OCI-LY3 (cell line): ENCODE measurements at regions not wholly inside any gene's neighbourhood (a gene's known extent, or its start where the extent isn't known, plus 50 kb on each side); places are given as distances from the start of the nearest gene placed in this dataset.

Experiments
- H2AFZ ChIP-seq: fragments of 200-600, 300-600 bp; shearing (Covaris generic); 2 replicates; pipeline ENCODE4 v1.6.0; 2014; ENCODE audit warnings: antibody characterized with exemption, low read depth, low read length
- H3K27ac ChIP-seq: fragments of 200-600, 300-600 bp; sonication (generic); 2 replicates; pipeline ENCODE4 v1.5.1; 2014; ENCODE audit warnings: mild to moderate bottlenecking, low read length, moderate library complexity, mixed read lengths
- H3K27me3 ChIP-seq: fragments of 200-600, 300-600 bp; sonication (generic); 2 replicates; pipeline ENCODE4 v1.6.1; 2014; ENCODE audit warnings: low read depth, low read length, mixed read lengths
- H3K36me3 ChIP-seq: fragments of 200-600, 300-600 bp; sonication (generic); replicated peaks from 2 replicates; pipeline ENCODE3; 2014; ENCODE audit warnings: low read depth, low read length, mixed read lengths
- H3K4me1 ChIP-seq: fragments of 300-600, 200-600 bp; sonication (generic); 2 replicates; pipeline ENCODE4 v1.6.1; 2014; ENCODE audit warnings: low read length, mixed read lengths
- H3K4me2 ChIP-seq: fragments of 200-600, 300-600 bp; sonication (generic); 2 replicates; pipeline ENCODE4 v1.6.1; 2014; ENCODE audit warnings: low read length, mixed read lengths
- H3K4me3 ChIP-seq: fragments of 300-600, 200-600 bp; sonication (generic); 2 replicates; pipeline ENCODE4 v1.5.1; 2014; ENCODE audit warnings: antibody characterized with exemption, mild to moderate bottlenecking, low read length, moderate library complexity
- H3K79me2 ChIP-seq: fragments of 300-600, 200-600 bp; shearing (Covaris generic); 2 replicates; pipeline ENCODE4 v1.6.1; 2014; ENCODE audit warnings: mild to moderate bottlenecking, low read length, mixed read lengths
- H3K9ac ChIP-seq: fragments of 300-600, 200-600 bp; shearing (Covaris generic); 2 replicates; pipeline ENCODE4 v1.6.0; 2014; ENCODE audit warnings: mild to moderate bottlenecking, low read length, moderate library complexity
- H3K9me3 ChIP-seq: fragments of 200-600, 300-600 bp; shearing (Covaris generic); 2 replicates; pipeline ENCODE4 v1.6.1; 2014; ENCODE audit warnings: low read length, mixed read lengths; ENCODE audit not compliant: insufficient read depth
- H4K20me1 ChIP-seq: fragments of 200-600, 300-600 bp; sonication (generic); 2 replicates; pipeline ENCODE4 v1.6.1; 2016; ENCODE audit warnings: low read length, mixed read lengths; ENCODE audit not compliant: insufficient read depth
- CTCF ChIP-seq: fragments of 200-600, 300-600 bp; sonication (generic); IDR thresholded peaks from 2 replicates; pipeline ENCODE4 v1.5.1; 2014; ENCODE audit warnings: antibody characterized with exemption, low read length, low read depth
- EZH2phosphoT487 ChIP-seq: fragments of 200-600 bp; shearing (Covaris generic); IDR thresholded peaks from 2 replicates; pipeline ENCODE4 v1.6.1; 2018; ENCODE audit warnings: antibody characterized with exemption, mixed run types, low read depth

DNA sequence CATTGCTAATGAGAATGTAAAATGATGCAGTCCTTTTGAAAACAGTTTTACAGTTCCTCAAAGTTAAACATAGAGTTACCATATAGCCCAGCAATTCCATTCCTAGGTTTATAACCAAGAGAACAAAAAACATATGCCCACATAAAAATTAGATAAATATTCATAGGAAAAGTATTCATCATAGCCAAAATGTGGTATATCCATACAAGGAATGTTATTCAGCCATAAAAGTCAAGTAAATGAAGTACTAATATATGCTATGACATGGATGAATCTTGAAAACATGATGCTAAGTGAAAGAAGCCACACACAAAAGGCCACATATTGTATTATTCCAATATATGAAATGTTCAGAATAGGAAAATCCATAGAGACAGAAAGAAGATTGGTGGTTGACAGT lies 158.0 kb upstream of the CARMIL1 start:
- Histone ChIP-seq H3K4me3 (no peak overlapping the region), H3K9me3 (no peaks in the 10 kb centered on the region), H3K79me2 (no peaks in the 10 kb centered on the region), H4K20me1 (no peaks in the 10 kb centered on the region), H2AFZ (no peak overlapping the region), H3K4me1 (no peaks in the 10 kb centered on the region), H3K4me2 (no peak overlapping the region), H3K36me3 (no peaks in the 10 kb centered on the region), H3K9ac (no peak overlapping the region), H3K27me3 (no peaks in the 10 kb centered on the region; the same call in 1 of the 2 replicates), H3K27ac (no peak overlapping the region)
- no peak for TF ChIP-seq CTCF
- TF ChIP-seq EZH2phosphoT487: no peak

DNA sequence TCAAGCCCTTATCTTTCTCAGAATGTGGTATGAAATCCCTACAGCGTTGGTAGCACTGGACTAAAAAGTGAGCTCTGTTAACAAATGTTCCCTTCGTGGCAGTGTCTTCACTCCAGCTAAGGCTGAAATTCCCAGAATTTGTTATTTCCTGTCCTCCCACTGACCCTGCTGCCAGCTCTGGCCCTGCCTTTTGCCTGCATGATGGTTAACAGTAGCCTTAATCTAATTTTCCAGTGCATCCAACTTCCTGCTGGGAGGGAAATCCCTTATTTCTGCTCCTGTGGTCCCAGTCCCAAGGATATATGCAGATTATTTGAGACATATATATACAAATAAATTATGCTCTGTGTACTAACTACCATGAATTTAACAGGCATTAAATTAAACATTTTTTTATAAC lies 157.2 kb upstream of the CARMIL1 start:
- H3K27ac ChIP-seq: no peak overlapping the region
- TF ChIP-seq EZH2phosphoT487: no peak
- no peak for TF ChIP-seq CTCF
- no peak overlapping the region for H2AFZ ChIP-seq
- no peaks in the 10 kb centered on the region; the same call in 1 of the 2 replicates for H3K27me3 ChIP-seq
- H3K9ac ChIP-seq: no peak overlapping the region
- no peaks in the 10 kb centered on the region for H3K36me3 ChIP-seq
- no peak overlapping the region for H3K4me3 ChIP-seq
- H4K20me1 ChIP-seq: no peaks in the 10 kb centered on the region
- no peaks in the 10 kb centered on the region for H3K9me3 ChIP-seq
- no peak overlapping the region for H3K4me2 ChIP-seq
- no peaks in the 10 kb centered on the region for H3K79me2 ChIP-seq
- no peaks in the 10 kb centered on the region for H3K4me1 ChIP-seq

GRCh38 chr6:25122622-25123237 lies 156.4 kb upstream of the CARMIL1 start:
- Histone ChIP-seq H4K20me1 (no peaks in the 10 kb centered on the region), H2AFZ (no peak overlapping the region), H3K4me3 (no peak overlapping the region), H3K27ac (no peak overlapping the region), H3K79me2 (no peaks in the 10 kb centered on the region), H3K27me3 (no peaks in the 10 kb centered on the region), H3K36me3 (no peaks in the 10 kb centered on the region), H3K9ac (no peak overlapping the region), H3K4me2 (no peak overlapping the region), H3K4me1 (no peaks in the 10 kb centered on the region), H3K9me3 (no peaks in the 10 kb centered on the region)
- TF ChIP-seq EZH2phosphoT487 (no peak), CTCF (no peak)

GRCh38 chr6:25124216-25124715 lies 154.9 kb upstream of the CARMIL1 start:
- no peak overlapping the region for H3K4me2 ChIP-seq
- no peaks in the 10 kb centered on the region for H3K79me2 ChIP-seq

More at GRCh38 chr6:25124216-25124715, 154.9 kb upstream of the CARMIL1 start:
- Histone ChIP-seq H3K4me1 (no peaks in the 10 kb centered on the region), H2AFZ (no peak overlapping the region), H3K27me3 (no peaks in the 10 kb centered on the region), H3K27ac (no peak overlapping the region), H3K36me3 (no peaks in the 10 kb centered on the region), H3K9ac (no peak overlapping the region), H4K20me1 (no peaks in the 10 kb centered on the region), H3K4me3 (no peak overlapping the region), H3K9me3 (no peaks in the 10 kb centered on the region)
- TF ChIP-seq EZH2phosphoT487 (no peak), CTCF (no peak)
